ENCODE measurements at regions not wholly inside any gene's neighbourhood (a gene's known extent, or its start where the extent isn't known, plus 50 kb on each side); places are given as distances from the start of the nearest gene placed in this dataset.

- no peaks in the 10 kb centered on the region for H3K9me3 ChIP-seq
- ChIA-PET CTCF (no interaction called here), POLR2A (no interaction called here)
- no peak overlapping the region for H3K4me2 ChIP-seq
- TF ChIP-seq ESRRA (IDR thresholded peaks at IDR 0.05; ENCODE audit: borderline replicate concordance, low read length) (no peak), MAZ (IDR thresholded peaks at IDR 0.05; ENCODE audit: borderline replicate concordance, low read depth, low read length) (no peak), TP53 (CRISPR knock-in tag; IDR thresholded peaks at IDR 0.05) (no peak)
- no peaks in the 10 kb centered on the region for H3K4me1 ChIP-seq
- no peak overlapping the region for H3K27ac ChIP-seq
- no peak for DNase-seq (ENCODE audit: low read depth in 1 of 2, low spot score in 1 of 2)
- FAIRE-seq, result no peak
- H3K4me3 ChIP-seq, result no peak overlapping the region
- ATAC-seq, result no peak
Observed at GRCh38 chr4:111579767-111580166, 565.5 kb upstream of the FAM241A start.

GRCh38 chr4:111595456-111595855 is 549.8 kb upstream of the FAM241A start:
- Histone ChIP-seq H3K27ac (no peak overlapping the region), H3K9me3 (no peaks in the 10 kb centered on the region), H3K4me1 (no peaks in the 10 kb centered on the region), H3K4me2 (no peak overlapping the region), H3K4me3 (no peak overlapping the region)
- FAIRE-seq (no peak), DNase-seq (ENCODE audit: low read depth in 1 of 2, low spot score in 1 of 2) (no peak), ATAC-seq (no peak)
- ChIA-PET POLR2A (no interaction called here), CTCF (no interaction called here)
- no peak for TF ChIP-seq CBX8 (IDR thresholded peaks at IDR 0.05)
- no peak for TF ChIP-seq FOXS1 (CRISPR knock-in tag; IDR thresholded peaks at IDR 0.05)
- TF ChIP-seq EHF (CRISPR knock-in tag; IDR thresholded peaks at IDR 0.05), result no peak
- TF ChIP-seq MYC (IDR thresholded peaks at IDR 0.05; ENCODE audit: borderline replicate concordance, low read length), result no peak
- no peak for TF ChIP-seq RNF2 (IDR thresholded peaks at IDR 0.05; ENCODE audit: borderline replicate concordance, low read depth)
- no peak for TF ChIP-seq BCL3 (IDR thresholded peaks at IDR 0.05)
- no peak for TF ChIP-seq EHMT2 (IDR thresholded peaks at IDR 0.05; ENCODE audit: low read depth)
- TF ChIP-seq ESRRA (IDR thresholded peaks at IDR 0.05; ENCODE audit: borderline replicate concordance, low read length), result no peak
- no peak for TF ChIP-seq MAX (IDR thresholded peaks at IDR 0.05)
- no peak for TF ChIP-seq RFX5 (IDR thresholded peaks at IDR 0.05)
- TF ChIP-seq ZNF302 (CRISPR knock-in tag; IDR thresholded peaks at IDR 0.05), result no peak
- TF ChIP-seq HOXB5 (CRISPR knock-in tag; IDR thresholded peaks at IDR 0.05), result no peak
- no peak for TF ChIP-seq TFCP2L1 (CRISPR knock-in tag; IDR thresholded peaks at IDR 0.05)
- TF ChIP-seq ZC3H11A (IDR thresholded peaks at IDR 0.05), result no peak
- TF ChIP-seq HOXA7 (CRISPR knock-in tag; IDR thresholded peaks at IDR 0.05), result no peak
- no peak for TF ChIP-seq HOXB13 (CRISPR knock-in tag; IDR thresholded peaks at IDR 0.05; ENCODE audit: low read depth)
- TF ChIP-seq HMGXB4 (CRISPR knock-in tag; IDR thresholded peaks at IDR 0.05; ENCODE audit: borderline replicate concordance), result no peak
- no peak for TF ChIP-seq MAZ (IDR thresholded peaks at IDR 0.05; ENCODE audit: borderline replicate concordance, low read depth, low read length)
- 64% methylated on average over 3 of the region's 3 CpGs for WGBS (ENCODE audit: missing lambda C conversion rate)

GRCh38 chr4:111596491-111596890 is 548.8 kb upstream of the FAM241A start:
- TF ChIP-seq CTCF (IDR thresholded peaks at IDR 0.05) (no peak), JUN (IDR thresholded peaks at IDR 0.05) (no peak), POLR2AphosphoS2 (conservative IDR thresholded peaks at IDR 0.05; ENCODE audit: low read length) (no peak), MAX (IDR thresholded peaks at IDR 0.05) (no peak), KDM1A (IDR thresholded peaks at IDR 0.05; ENCODE audit: low read depth) (no peak), HEYL (CRISPR knock-in tag; IDR thresholded peaks at IDR 0.05) (no peak)
- FAIRE-seq, result no peak

More at GRCh38 chr4:111596491-111596890, 548.8 kb upstream of the FAM241A start:
- Histone ChIP-seq H3K4me1 (no peaks in the 10 kb centered on the region), H3K9me3 (no peaks in the 10 kb centered on the region), H3K4me3 (no peak overlapping the region), H3K4me2 (no peak overlapping the region), H3K27ac (no peak overlapping the region)
- 64% methylated on average over 4 of the region's 4 CpGs for WGBS (ENCODE audit: missing lambda C conversion rate)
- CTCF ChIA-PET, result no interaction called here
- DNase-seq (ENCODE audit: low read depth in 1 of 2, low spot score in 1 of 2) (no peak), ATAC-seq (no peak)
- POLR2A ChIA-PET, result no interaction called here
